IMR-90 (cell line): ENCODE measurements at regions not wholly inside any gene's neighbourhood (a gene's known extent, or its start where the extent isn't known, plus 50 kb on each side); places are given as distances from the start of the nearest gene placed in this dataset.

ENCODE experiments used
- ATAC-seq: fragments of 200-7000 bp; cut with Tn5 transposase; 2 replicates; pipeline ENCODE4 v1.9.1; 2020; ENCODE audit warnings: low read depth, mild to moderate bottlenecking, moderate library complexity
- BruUV-seq: library from RNA; stranded (reverse); fragments of 400-500 nt; replicated peaks from 2 replicates; lab custom pipeline; 2021; lab: Mats Ljungman, UMichigan
- CTCF ChIA-PET: fragments of 300-600 bp; formaldehyde crosslinking; extraction: SDS; loops from one replicate; lab custom pipeline; 2021; ENCODE audit warnings: antibody characterized with exemption; lab: Yijun Ruan, JAX
- POLR2A ChIA-PET: fragments of 300-600 bp; sonication (Branson Sonifier 250); formaldehyde crosslinking; loops from one replicate; lab custom pipeline; 2022; ENCODE audit warnings: antibody characterized with exemption; ENCODE audit not compliant: unreplicated experiment; lab: Charles Lee
- DNase-seq: peaks from one replicate; pipeline ENCODE4 v3.0.0; 2013
- H2AFZ ChIP-seq: replicated peaks from 2 replicates; pipeline ENCODE3; 2013; ENCODE audit warnings: low read length, mild to moderate bottlenecking; ENCODE audit not compliant: poor library complexity
- H2AK5ac ChIP-seq: 2 replicates; pipeline ENCODE4 v1.6.1; 2013; ENCODE audit warnings: low read depth, low read length, inconsistent platforms
- H2AK9ac ChIP-seq: replicated peaks from 2 replicates; pipeline ENCODE3; 2013; ENCODE audit warnings: mild to moderate bottlenecking, low read depth, low read length, moderate library complexity; ENCODE audit not compliant: poor library complexity
- H2BK120ac ChIP-seq: 2 replicates; pipeline ENCODE4 v1.6.1; 2013; ENCODE audit warnings: low read depth, low read length, inconsistent platforms
- H2BK15ac ChIP-seq: 3 replicates; pipeline ENCODE4 v1.6.1; 2013; ENCODE audit warnings: low read depth, low read length, inconsistent platforms
- H2BK20ac ChIP-seq: 2 replicates; pipeline ENCODE4 v1.6.1; 2013; ENCODE audit warnings: low read depth, mild to moderate bottlenecking, inconsistent platforms, low read length, moderate library complexity
- H2BK5ac ChIP-seq: 2 replicates; pipeline ENCODE4 v1.6.1; 2013; ENCODE audit warnings: mild to moderate bottlenecking, low read depth, low read length, inconsistent platforms; ENCODE audit not compliant: poor library complexity, severe bottlenecking
- H3K14ac ChIP-seq: replicated peaks from 2 replicates; pipeline ENCODE4 v1.6.1; 2013; ENCODE audit warnings: low read depth, low read length, inconsistent platforms
- H3K18ac ChIP-seq: 2 replicates; pipeline ENCODE4 v1.6.1; 2013; ENCODE audit warnings: low read depth, low read length, control low read depth
- H3K23ac ChIP-seq: 2 replicates; pipeline ENCODE4 v1.6.1; 2013; ENCODE audit warnings: low read depth, low read length, inconsistent platforms
- H3K27ac ChIP-seq: 2 replicates; pipeline ENCODE4 v1.5.1; 2013; ENCODE audit warnings: mild to moderate bottlenecking, control low read depth, low read length; ENCODE audit not compliant: insufficient read depth
- H3K27me3 ChIP-seq: 2 replicates; pipeline ENCODE4 v1.6.1; 2013; ENCODE audit warnings: low read length; ENCODE audit not compliant: control insufficient read depth, insufficient read depth
- H3K36me3 ChIP-seq: 2 replicates; pipeline ENCODE4 v1.6.1; 2013; ENCODE audit warnings: low read length, mixed read lengths; ENCODE audit not compliant: control insufficient read depth, insufficient read depth
- H3K4ac ChIP-seq: 2 replicates; pipeline ENCODE4 v1.6.1; 2013; ENCODE audit warnings: low read depth, low read length, inconsistent platforms
- H3K4me1 ChIP-seq: 2 replicates; pipeline ENCODE4 v1.6.1; 2013; ENCODE audit warnings: low read length, mixed read lengths; ENCODE audit not compliant: control insufficient read depth, insufficient read depth
- H3K4me2 ChIP-seq: 2 replicates; pipeline ENCODE4 v1.6.1; 2013; ENCODE audit warnings: low read depth, mild to moderate bottlenecking, control low read depth, low read length, moderate library complexity
- H3K4me3 ChIP-seq: 2 replicates; pipeline ENCODE4 v1.5.1; 2013; ENCODE audit warnings: low read depth, mild to moderate bottlenecking, control low read depth, low read length, moderate library complexity; ENCODE audit not compliant: insufficient read depth
- H3K56ac ChIP-seq: 2 replicates; pipeline ENCODE4 v1.6.1; 2013; ENCODE audit warnings: low read length, inconsistent platforms; ENCODE audit not compliant: insufficient read depth; ENCODE audit errors: extremely low read depth
- H3K79me1 ChIP-seq, 2 experiments: 2 replicates each; pipeline ENCODE4 v1.6.1; 2013; ENCODE audit warnings: low read length in 2 of 2, inconsistent platforms in 1 of 2, low read depth in 1 of 2
- H3K9ac ChIP-seq: 2 replicates; pipeline ENCODE4 v1.6.1; 2013; ENCODE audit warnings: low read depth, low read length, control low read depth
- H3K9me1 ChIP-seq: 2 replicates; pipeline ENCODE4 v1.6.1; 2013; ENCODE audit warnings: low read length, inconsistent platforms; ENCODE audit not compliant: insufficient read depth
- H3K9me3 ChIP-seq: 2 replicates; pipeline ENCODE4 v1.6.1; 2013; ENCODE audit warnings: low read length; ENCODE audit not compliant: control insufficient read depth, insufficient read depth
- H4K20me1 ChIP-seq: 2 replicates; pipeline ENCODE4 v1.6.1; 2013; ENCODE audit warnings: low read length, inconsistent platforms; ENCODE audit not compliant: insufficient read depth
- H4K5ac ChIP-seq: 2 replicates; pipeline ENCODE4 v1.6.1; 2013; ENCODE audit warnings: mild to moderate bottlenecking, low read depth, low read length, control low read depth
- H4K8ac ChIP-seq, 2 experiments: 2 replicates each; pipeline ENCODE4 v1.6.1; 2013; ENCODE audit warnings: low read depth in 2 of 2, low read length in 2 of 2, control low read depth in 1 of 2, inconsistent platforms in 1 of 2
- H4K91ac ChIP-seq: 2 replicates; pipeline ENCODE4 v1.6.1; 2013; ENCODE audit warnings: low read depth, low read length, inconsistent platforms; ENCODE audit not compliant: insufficient read depth
- CEBPB ChIP-seq: IDR thresholded peaks from 2 replicates; pipeline ENCODE4 v1.6.1; 2012; ENCODE audit warnings: low read depth, low read length, improper control_type of control experiment
- RFX5 ChIP-seq: IDR thresholded peaks from 2 replicates; pipeline ENCODE4 v1.8.0; 2012; ENCODE audit warnings: low read depth, mild to moderate bottlenecking, low read length, moderate library complexity
- WGBS, 2 experiments: methylation state at CpG; one replicate each; pipeline versions ENCODE4 v1.1.5 to v1.1.7; 2013; ENCODE audit warnings: missing lambda C conversion rate in 2 of 2; ENCODE audit not compliant: insufficient read length in 1 of 2; ENCODE audit errors: extremely low coverage in 2 of 2; 5-methylcytosine and 5-hydroxymethylcytosine counted together
- dilution Hi-C: fragments of 300-500 bp; cut with HindIII; formaldehyde crosslinking; loops from one replicate; pipeline ENCODE4 v1.14.3; 2018; ENCODE audit warnings: low sequenced_read_pairs; ENCODE audit not compliant: unreplicated experiment
- in situ Hi-C: fragments of 300-500 bp; cut with MboI; formaldehyde crosslinking; loops from 3 replicates; pipeline ENCODE4 v1.14.3; 2019; ENCODE audit warnings: low sequenced_read_pairs, inconsistent platforms, mixed read lengths
- intact Hi-C: fragments of 100-400 bp; cut with micrococcal nuclease; formaldehyde crosslinking; loops from 2 replicates; pipeline ENCODE4 v1.10.0; 2022

GRCh38 chr2:120869730-120870466, 134.2 kb downstream of the GLI2 start:
- peaks cover 39% of the 10 kb centered on the region for H3K4me1 ChIP-seq
- ATAC-seq (no peak), DNase-seq (peak; percentile 37)
- no peak overlapping the region for H3K4me3 ChIP-seq
- CTCF ChIA-PET, result interaction anchor here (0.8 kb wide), 1 partner anchor 10 kb away, joined by 3 read pairs; no protein-coding TSS in a partner anchor
- 80% methylated on average over 1 of the region's 5 CpGs; no CpG with 5 or more reads in 1 of the 2 experiments for WGBS, 2 experiments
- H3K79me1 ChIP-seq, result peaks cover 48 to 92% of the 10 kb centered on the region in 2 experiments
- BruUV-seq, result no TSS peak
- H2BK120ac ChIP-seq, result no peak overlapping the region
- no peaks in the 10 kb centered on the region; the same call in 1 of the 2 replicates for H3K36me3 ChIP-seq
- no peaks in the 10 kb centered on the region for H3K27me3 ChIP-seq
- H2AK5ac ChIP-seq, result no peak overlapping the region
- intact Hi-C loops (loop anchor here (5.0 kb wide), 1 partner anchor 67 kb away; no protein-coding TSS in a partner anchor), in situ Hi-C loops (no loop called here), dilution Hi-C loops (no loop called here)
- peaks cover 81% of the 10 kb centered on the region for H4K20me1 ChIP-seq
- H3K4ac ChIP-seq, result no peak overlapping the region
- no peak overlapping the region for H4K5ac ChIP-seq
- H3K23ac ChIP-seq, result no peak overlapping the region
- H3K9ac ChIP-seq, result no peak overlapping the region
- TF ChIP-seq RFX5 (no peak), CEBPB (peak; percentile 84)
- POLR2A ChIA-PET, result no interaction called here
- no peak overlapping the region for H4K8ac ChIP-seq
- no peak overlapping the region for H3K14ac ChIP-seq
- no peak overlapping the region for H4K91ac ChIP-seq
- no peak overlapping the region for H3K27ac ChIP-seq
- H3K9me1 ChIP-seq, result peaks cover 51% of the 10 kb centered on the region
- no peak overlapping the region for H3K18ac ChIP-seq
- no peak overlapping the region for H2BK5ac ChIP-seq
- no peak overlapping the region for H2AFZ ChIP-seq
- no peak overlapping the region for H2AK9ac ChIP-seq
- H2BK15ac ChIP-seq, result no peak overlapping the region
- H3K9me3 ChIP-seq, result no peaks in the 10 kb centered on the region
- no peak overlapping the region for H3K4me2 ChIP-seq
- no peak overlapping the region for H2BK20ac ChIP-seq
- H3K56ac ChIP-seq, result no peak overlapping the region
